ENCODE measurements at regions not wholly inside any gene's neighbourhood (a gene's known extent, or its start where the extent isn't known, plus 50 kb on each side); places are given as distances from the start of the nearest gene placed in this dataset.

DNA sequence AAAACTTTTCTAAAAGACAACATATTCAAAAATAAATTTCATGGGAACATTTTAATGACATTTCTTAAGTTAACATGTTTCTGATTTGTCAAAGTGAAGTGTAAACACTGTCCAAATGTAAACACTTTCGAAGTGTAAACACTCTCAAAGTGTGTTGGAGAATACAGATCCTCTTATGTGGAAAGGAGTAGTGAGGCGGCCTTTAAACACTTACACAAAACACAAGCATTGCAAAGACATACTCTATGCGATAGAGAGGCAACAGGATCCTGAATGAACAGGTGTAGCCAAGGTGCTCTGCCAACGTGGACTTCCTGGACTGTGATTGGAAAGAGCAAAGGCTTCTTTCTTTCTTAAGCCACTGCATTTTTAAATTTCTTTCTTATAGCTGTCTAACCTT lies 62.7 kb upstream of the PGM2 start:
- no peak overlapping the region for H3K4me3 Mint-ChIP-seq

GRCh38 chr4:37762991-37763368 lies 63.5 kb upstream of the PGM2 start:
- ChIA-PET CTCF (no interaction called here), POLR2A (no interaction called here)
- Histone ChIP-seq H3K27me3 (ENCODE audit: control insufficient read depth in 1 of 2, insufficient read depth in 2 of 2, low read length in 2 of 2) (no peaks in the 10 kb centered on the region), H3K4me3 (ENCODE audit: low read length) (no peak overlapping the region), H3K27ac (ENCODE audit: low read depth in 1 of 2, low read length in 2 of 2) (no peak overlapping the region), H3K4me1 (ENCODE audit: insufficient read depth, low read length) (peaks cover 4% of the 10 kb centered on the region), H3K36me3 (ENCODE audit: insufficient read depth, low read length) (no peaks in the 10 kb centered on the region), H3K9me3 (ENCODE audit: control insufficient read depth in 1 of 2, insufficient read depth in 1 of 2, low read length in 2 of 2) (no peaks in the 10 kb centered on the region)
- TF ChIP-seq, protein P1, sequence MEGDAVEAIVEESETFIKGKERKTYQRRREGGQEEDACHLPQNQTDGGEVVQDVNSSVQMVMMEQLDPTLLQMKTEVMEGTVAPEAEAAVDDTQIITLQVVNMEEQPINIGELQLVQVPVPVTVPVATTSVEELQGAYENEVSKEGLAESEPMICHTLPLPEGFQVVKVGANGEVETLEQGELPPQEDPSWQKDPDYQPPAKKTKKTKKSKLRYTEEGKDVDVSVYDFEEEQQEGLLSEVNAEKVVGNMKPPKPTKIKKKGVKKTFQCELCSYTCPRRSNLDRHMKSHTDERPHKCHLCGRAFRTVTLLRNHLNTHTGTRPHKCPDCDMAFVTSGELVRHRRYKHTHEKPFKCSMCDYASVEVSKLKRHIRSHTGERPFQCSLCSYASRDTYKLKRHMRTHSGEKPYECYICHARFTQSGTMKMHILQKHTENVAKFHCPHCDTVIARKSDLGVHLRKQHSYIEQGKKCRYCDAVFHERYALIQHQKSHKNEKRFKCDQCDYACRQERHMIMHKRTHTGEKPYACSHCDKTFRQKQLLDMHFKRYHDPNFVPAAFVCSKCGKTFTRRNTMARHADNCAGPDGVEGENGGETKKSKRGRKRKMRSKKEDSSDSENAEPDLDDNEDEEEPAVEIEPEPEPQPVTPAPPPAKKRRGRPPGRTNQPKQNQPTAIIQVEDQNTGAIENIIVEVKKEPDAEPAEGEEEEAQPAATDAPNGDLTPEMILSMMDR (IDR thresholded peaks at IDR 0.05) = no peak
- Mint-ChIP-seq H3K4me3 (no peak overlapping the region), H3K4me1 (ENCODE audit: low read depth) (peaks cover 15% of the 10 kb centered on the region), H3K36me3 (ENCODE audit: low read depth) (no peaks in the 10 kb centered on the region), H3K27ac (no peak overlapping the region), H3K9me3 (no peaks in the 10 kb centered on the region), H3K27me3 (no peaks in the 10 kb centered on the region)
- DNase-seq = no peak
- no peak for ATAC-seq (ENCODE audit: poor library complexity)
- intact Hi-C loops (cut with DNase I, micrococcal nuclease) = no loop called here

More for the DNA sequence above, 62.7 kb upstream of the PGM2 start:
- Histone ChIP-seq H3K27me3 (ENCODE audit: control insufficient read depth in 1 of 2, insufficient read depth in 2 of 2, low read length in 2 of 2) (no peaks in the 10 kb centered on the region), H3K36me3 (ENCODE audit: insufficient read depth, low read length) (no peaks in the 10 kb centered on the region), H3K4me3 (ENCODE audit: low read length) (no peak overlapping the region), H3K27ac (ENCODE audit: low read depth in 1 of 2, low read length in 2 of 2) (no peak overlapping the region), H3K9me3 (ENCODE audit: control insufficient read depth in 1 of 2, insufficient read depth in 1 of 2, low read length in 2 of 2) (no peaks in the 10 kb centered on the region), H3K4me1 (ENCODE audit: insufficient read depth, low read length) (peaks cover 4% of the 10 kb centered on the region)
- DNase-seq = no peak
- ATAC-seq (ENCODE audit: poor library complexity) = no peak
- TF ChIP-seq, protein P1 (IDR thresholded peaks at IDR 0.05) = no peak
- Mint-ChIP-seq H3K27me3 (no peaks in the 10 kb centered on the region), H3K9me3 (no peaks in the 10 kb centered on the region), H3K27ac (no peak overlapping the region), H3K36me3 (ENCODE audit: low read depth) (no peaks in the 10 kb centered on the region), H3K4me1 (ENCODE audit: low read depth) (peaks cover 6% of the 10 kb centered on the region)
- CTCF ChIA-PET = no interaction called here
- POLR2A ChIA-PET = no interaction called here
- intact Hi-C loops (cut with DNase I, micrococcal nuclease) = no loop called here

- H3K4me3 ChIP-seq (ENCODE audit: low read length) = no peak overlapping the region
- H3K27me3 ChIP-seq (ENCODE audit: control insufficient read depth in 1 of 2, insufficient read depth in 2 of 2, low read length in 2 of 2) = no peaks in the 10 kb centered on the region
- CTCF ChIA-PET = no interaction called here
- Mint-ChIP-seq H3K27ac (no peak overlapping the region), H3K27me3 (no peaks in the 10 kb centered on the region), H3K4me3 (no peak overlapping the region), H3K36me3 (ENCODE audit: low read depth) (no peaks in the 10 kb centered on the region), H3K4me1 (ENCODE audit: low read depth) (peaks cover 17% of the 10 kb centered on the region), H3K9me3 (no peaks in the 10 kb centered on the region)
- peak; percentile 48 for ATAC-seq (ENCODE audit: poor library complexity)
- no peaks in the 10 kb centered on the region for H3K9me3 ChIP-seq (ENCODE audit: control insufficient read depth in 1 of 2, insufficient read depth in 1 of 2, low read length in 2 of 2)
- peaks cover under 1% of the 10 kb centered on the region for H3K4me1 ChIP-seq (ENCODE audit: insufficient read depth, low read length)
- TF ChIP-seq, protein P1 (IDR thresholded peaks at IDR 0.05) = no peak
- peak in 4 of 14 experiments; percentile 10 to 49 (median 32) for DNase-seq
- H3K36me3 ChIP-seq (ENCODE audit: insufficient read depth, low read length) = no peaks in the 10 kb centered on the region
- H3K27ac ChIP-seq (ENCODE audit: low read depth in 1 of 2, low read length in 2 of 2) = no peak overlapping the region
- intact Hi-C loops (cut with DNase I, micrococcal nuclease) = no loop called here
- POLR2A ChIA-PET = no interaction called here
Measured at GRCh38 chr4:37762294-37762990, 64.0 kb upstream of the PGM2 start.
